ENCODE measurements at regions not wholly inside any gene's neighbourhood (a gene's known extent, or its start where the extent isn't known, plus 50 kb on each side); places are given as distances from the start of the nearest gene placed in this dataset.

DNA sequence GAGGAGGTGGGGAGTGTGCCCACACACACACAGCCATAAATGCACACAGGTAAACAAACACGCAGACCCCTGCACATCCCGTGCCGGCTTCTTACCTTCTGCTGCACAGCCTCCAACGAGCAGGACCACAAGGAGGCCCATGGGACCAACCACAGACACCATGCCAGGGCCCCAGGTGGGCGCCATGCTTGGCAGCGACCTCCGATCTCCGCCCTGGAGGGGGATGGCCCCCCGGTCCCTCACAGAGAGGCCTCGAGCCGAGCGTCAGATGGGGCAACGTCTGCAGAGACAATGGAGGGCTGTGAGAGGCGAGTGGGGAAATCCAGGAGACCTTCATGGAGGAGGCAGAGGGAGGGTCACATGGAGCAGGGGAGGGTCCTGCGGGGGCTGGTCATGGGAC lies 54.7 kb downstream of the PTPRS start:
- no peak for TF ChIP-seq HOXD1 (CRISPR knock-in tag; IDR thresholded peaks at IDR 0.05)
- TF ChIP-seq RAD51 (IDR thresholded peaks at IDR 0.05; ENCODE audit: borderline replicate concordance): no peak

Measured in HepG2 (cell line).